CD4-positive, alpha-beta T cell treated with Interleukin-4 for 1 hour (primary cell): ENCODE measurements at regions not wholly inside any gene's neighbourhood (a gene's known extent, or its start where the extent isn't known, plus 50 kb on each side); places are given as distances from the start of the nearest gene placed in this dataset.
"Not testable (repeated sequence)": the region's sequence is repeated elsewhere in the genome, so short reads cannot be mapped to it uniquely, and the experiment has no call there.

Experiments used
- DNase-seq, 2 donors: peaks; one replicate each; pipeline ENCODE4 v3.0.0-alpha.2; 2020 to 2022

GRCh38 chr10:94238006-94238617 is 124.6 kb downstream of the NOC3L start:
- DNase-seq, result no peak

GRCh38 chr10:94239696-94240095 is 123.0 kb downstream of the NOC3L start:
- no peak for DNase-seq

GRCh38 chr10:94240491-94240890 is 122.2 kb downstream of the NOC3L start:
- no peak for DNase-seq

- no peak for DNase-seq
Measured at GRCh38 chr10:94240901-94241300, 121.8 kb downstream of the NOC3L start.

- DNase-seq, result no peak
Measured at GRCh38 chr10:94251098-94251497, 111.6 kb downstream of the NOC3L start.

- DNase-seq, result no peak
Measured at GRCh38 chr10:94251568-94251967, 111.2 kb downstream of the NOC3L start.

- DNase-seq, result not testable (repeated sequence)
Measured at GRCh38 chr10:94257407-94257806, 105.3 kb downstream of the NOC3L start.

GRCh38 chr10:94260455-94260854 is 102.3 kb downstream of the NOC3L start:
- DNase-seq, result no peak

GRCh38 chr10:94264085-94264484 is 98.7 kb downstream of the NOC3L start:
- no peak for DNase-seq

GRCh38 chr10:94266091-94266490 is 96.6 kb downstream of the NOC3L start:
- no peak for DNase-seq

GRCh38 chr10:94268652-94269051 is 94.1 kb downstream of the NOC3L start:
- no peak for DNase-seq

GRCh38 chr10:94274142-94274787 is 88.5 kb downstream of the NOC3L start:
- DNase-seq, result no peak

GRCh38 chr10:94276140-94276539 is 86.6 kb downstream of the NOC3L start:
- no peak for DNase-seq

- no peak for DNase-seq
Measured at GRCh38 chr10:94277450-94277849, 85.3 kb downstream of the NOC3L start.

GRCh38 chr10:94279835-94280709 is 82.7 kb downstream of the NOC3L start:
- DNase-seq, result peak; percentile 31 to 34

- DNase-seq, result no peak
Measured at GRCh38 chr10:94281654-94282053, 81.1 kb downstream of the NOC3L start.

GRCh38 chr10:94282369-94282768 is 80.4 kb downstream of the NOC3L start:
- no peak for DNase-seq
